ENCODE measurements at regions not wholly inside any gene's neighbourhood (a gene's known extent, or its start where the extent isn't known, plus 50 kb on each side); places are given as distances from the start of the nearest gene placed in this dataset.
"Not testable (repeated sequence)": the region's sequence is repeated elsewhere in the genome, so short reads cannot be mapped to it uniquely, and the experiment has no call there.

GRCh38 chr19:7400815-7401214, 52.1 kb downstream of the ARHGEF18 start:
- H3K9me3 Mint-ChIP-seq = no peaks in the 10 kb centered on the region

GRCh38 chr19:7401694-7402093, 53.0 kb downstream of the ARHGEF18 start:
- H3K9me3 Mint-ChIP-seq = no peaks in the 10 kb centered on the region
- H3K27me3 Mint-ChIP-seq = no peaks in the 10 kb centered on the region
- peaks cover 8% of the 10 kb centered on the region for H3K4me1 Mint-ChIP-seq (ENCODE audit: unreplicated experiment)
- DNase-seq (ENCODE audit: extremely low spot score, unreplicated experiment) = no peak
- no peak for TF ChIP-seq CTCF (conservative IDR thresholded peaks at IDR 0.05)
- peaks cover 4% of the 10 kb centered on the region for H3K36me3 Mint-ChIP-seq
- H3K4me3 Mint-ChIP-seq = no peak overlapping the region
- no peak overlapping the region for H3K27ac Mint-ChIP-seq

More at GRCh38 chr19:7400815-7401214, 52.1 kb downstream of the ARHGEF18 start:
- Mint-ChIP-seq H3K27me3 (no peaks in the 10 kb centered on the region), H3K4me1 (ENCODE audit: unreplicated experiment) (peaks cover 13% of the 10 kb centered on the region), H3K27ac (no peak overlapping the region), H3K36me3 (peaks cover 4% of the 10 kb centered on the region), H3K4me3 (no peak overlapping the region)
- TF ChIP-seq CTCF (conservative IDR thresholded peaks at IDR 0.05) = no peak
- no peak for DNase-seq (ENCODE audit: extremely low spot score, unreplicated experiment)

GRCh38 chr19:7405482-7405881, 56.7 kb downstream of the ARHGEF18 start:
- H3K4me1 Mint-ChIP-seq (ENCODE audit: unreplicated experiment); DNase-seq (ENCODE audit: extremely low spot score, unreplicated experiment); H3K4me3 Mint-ChIP-seq; H3K27ac Mint-ChIP-seq; H3K36me3 Mint-ChIP-seq; H3K9me3 Mint-ChIP-seq; H3K27me3 Mint-ChIP-seq: not testable (repeated sequence)

- no peak for TF ChIP-seq CTCF (conservative IDR thresholded peaks at IDR 0.05)
- Mint-ChIP-seq H3K27ac (peak overlapping the region; percentile 16), H3K36me3 (peaks cover 13% of the 10 kb centered on the region), H3K9me3 (no peaks in the 10 kb centered on the region), H3K27me3 (no peaks in the 10 kb centered on the region), H3K4me3 (no peak overlapping the region), H3K4me1 (ENCODE audit: unreplicated experiment) (peaks cover 12% of the 10 kb centered on the region)
- no peak for DNase-seq (ENCODE audit: extremely low spot score, unreplicated experiment)
Observed at GRCh38 chr19:7408251-7408650, 59.5 kb downstream of the ARHGEF18 start.

- peaks cover 30% of the 10 kb centered on the region for H3K4me1 Mint-ChIP-seq (ENCODE audit: unreplicated experiment)
- DNase-seq (ENCODE audit: extremely low spot score, unreplicated experiment) = no peak
- TF ChIP-seq CTCF (conservative IDR thresholded peaks at IDR 0.05) = no peak
- H3K9me3 Mint-ChIP-seq = no peaks in the 10 kb centered on the region
- no peak overlapping the region for H3K4me3 Mint-ChIP-seq
- H3K27ac Mint-ChIP-seq = peak overlapping the region; percentile 80
- H3K36me3 Mint-ChIP-seq = peaks cover 8% of the 10 kb centered on the region
- no peaks in the 10 kb centered on the region for H3K27me3 Mint-ChIP-seq
Observed at GRCh38 chr19:7410946-7411345, 62.2 kb downstream of the ARHGEF18 start.

DNA sequence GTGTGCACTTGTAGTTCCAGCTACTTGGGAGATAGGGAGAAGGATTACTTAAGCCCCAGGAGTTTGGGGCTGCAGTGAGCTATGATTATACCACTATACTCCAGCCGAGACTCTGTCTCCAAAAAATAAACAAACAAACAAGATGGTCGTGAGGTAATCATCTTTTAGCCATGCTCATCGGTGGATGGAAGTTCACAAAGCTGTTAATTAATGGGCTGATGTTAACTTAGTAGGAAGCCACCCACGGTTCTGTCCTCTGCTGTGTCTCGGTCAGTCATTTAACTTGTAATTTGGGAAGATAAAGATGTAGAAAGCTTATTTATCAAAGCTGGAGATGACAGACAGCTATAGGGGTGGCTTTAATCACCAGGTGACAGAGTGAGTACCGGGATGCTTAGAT, 64.9 kb downstream of the ARHGEF18 start:
- Mint-ChIP-seq H3K4me3 (no peak overlapping the region), H3K36me3 (peaks cover 8% of the 10 kb centered on the region), H3K27me3 (no peaks in the 10 kb centered on the region), H3K4me1 (ENCODE audit: unreplicated experiment) (peaks cover 35% of the 10 kb centered on the region), H3K9me3 (no peaks in the 10 kb centered on the region), H3K27ac (no peak overlapping the region)
- no peak for TF ChIP-seq CTCF (conservative IDR thresholded peaks at IDR 0.05)
- DNase-seq (ENCODE audit: extremely low spot score, unreplicated experiment) = no peak

All from type B pancreatic cell (in vitro differentiated cells).